HG02759 (cell line): ENCODE measurements at regions not wholly inside any gene's neighbourhood (a gene's known extent, or its start where the extent isn't known, plus 50 kb on each side); places are given as distances from the start of the nearest gene placed in this dataset.

ENCODE experiments used
- ATAC-seq: cut with Tn5 transposase; IDR thresholded peaks from one replicate; pipeline ENCODE4 v1.9.1; 2021; ENCODE audit warnings: mild to moderate bottlenecking, moderate library complexity; ENCODE audit not compliant: unreplicated experiment

DNA sequence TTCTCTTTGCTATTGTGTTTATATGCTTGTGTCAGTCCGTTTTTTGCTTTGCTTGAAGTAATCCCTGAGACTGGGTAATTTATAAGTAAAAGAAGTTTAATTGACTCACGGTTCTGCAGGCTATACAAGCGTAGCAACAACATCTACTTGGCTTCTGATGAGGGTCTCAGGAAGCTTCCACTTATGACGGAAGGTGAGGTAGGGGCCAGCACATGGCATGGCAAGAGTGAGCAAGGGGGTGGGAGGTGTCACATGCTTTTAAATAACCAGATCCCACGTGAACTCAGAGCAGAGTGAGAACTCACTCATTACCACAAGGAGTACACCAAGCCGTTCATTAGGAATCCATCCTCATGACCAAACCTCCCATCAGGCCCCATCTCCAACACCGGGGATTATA, 540.3 kb downstream of the TDRD15 start:
- ATAC-seq = no peak

DNA sequence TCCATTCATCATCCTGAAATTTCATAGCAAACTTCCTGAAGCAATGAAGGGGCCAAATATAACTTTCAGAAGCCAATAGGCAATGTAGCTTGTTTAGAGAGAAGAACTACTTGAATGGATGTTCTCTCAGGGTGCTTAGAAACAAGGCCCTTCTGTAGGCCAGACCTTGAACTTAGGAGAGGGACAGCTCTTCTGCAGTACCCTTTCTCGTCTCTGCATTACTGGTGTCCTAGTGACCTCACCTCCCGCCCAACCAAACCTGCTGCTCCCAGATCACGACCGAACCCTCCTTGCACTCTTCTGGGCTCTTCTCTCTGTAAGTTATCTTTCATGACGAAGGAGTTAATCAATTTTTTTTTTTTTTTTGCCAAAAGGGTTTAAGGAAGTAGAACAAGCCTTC, 543.9 kb downstream of the TDRD15 start:
- ATAC-seq = no peak

DNA sequence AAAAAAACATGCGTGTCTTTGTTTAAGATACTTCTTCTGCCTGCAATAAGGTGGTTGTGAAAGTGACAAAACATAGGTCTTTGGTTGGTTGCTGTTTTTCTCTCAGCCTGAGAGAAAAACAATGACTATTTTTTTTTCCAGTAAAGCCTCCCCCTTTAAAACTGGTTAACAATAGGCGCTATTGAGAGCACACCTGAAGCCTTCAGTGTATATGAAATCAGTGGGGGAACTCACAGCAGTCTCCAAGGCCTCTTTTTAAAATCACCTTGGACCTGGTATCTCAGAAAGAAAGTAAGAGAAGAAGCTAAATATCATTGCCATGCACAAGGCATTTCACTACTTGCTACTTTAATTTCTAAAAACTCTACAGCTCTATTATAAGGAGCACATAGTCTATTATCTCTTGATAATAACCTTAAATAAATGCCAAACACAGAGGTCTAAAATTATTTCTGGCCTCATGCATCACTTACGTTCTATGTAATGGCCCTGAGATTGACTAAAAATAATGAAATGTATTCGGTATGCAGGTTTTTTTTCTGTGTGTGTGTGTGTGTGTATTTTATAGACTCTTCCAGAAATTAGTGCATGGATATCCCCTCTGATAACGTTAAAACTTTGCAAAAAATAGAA, 544.4 kb downstream of the TDRD15 start:
- no peak for ATAC-seq

DNA sequence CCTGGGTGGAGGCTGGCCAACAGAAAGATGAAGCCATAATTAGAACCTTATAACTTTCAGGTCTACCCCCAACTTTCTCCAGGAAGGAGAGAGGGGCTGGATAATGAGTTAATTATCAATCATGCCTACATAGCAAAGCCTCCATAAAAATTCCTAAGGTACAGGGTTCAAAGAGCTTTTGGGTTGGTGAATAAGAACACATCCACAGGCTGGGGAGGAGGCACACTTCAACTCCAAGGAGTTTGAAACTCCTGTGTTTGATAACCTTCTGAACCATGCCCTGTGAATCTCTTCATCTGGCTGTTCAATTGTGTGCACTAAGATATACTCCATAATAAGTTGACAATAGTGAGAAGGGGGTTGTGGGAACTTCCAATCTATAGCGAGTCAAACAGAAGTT, 552.3 kb downstream of the TDRD15 start:
- ATAC-seq = no peak

DNA sequence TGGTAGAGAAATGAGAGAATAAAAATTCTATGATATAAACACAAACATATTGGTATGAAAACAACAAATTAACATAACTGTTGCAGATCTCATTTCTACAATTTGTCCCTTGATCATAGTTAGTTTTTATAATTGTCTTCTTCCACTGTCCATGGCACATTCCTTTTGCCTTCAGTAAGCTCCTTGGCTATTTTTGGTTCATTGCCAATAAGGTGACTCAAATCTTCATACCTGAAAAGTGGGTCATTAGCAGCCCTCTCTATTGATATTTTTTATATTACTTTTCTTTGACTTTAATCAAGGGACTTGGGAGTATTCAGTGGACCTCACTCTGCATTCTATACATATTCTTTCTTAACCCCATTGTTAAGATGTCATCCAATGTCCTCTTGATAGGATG, 552.9 kb downstream of the TDRD15 start:
- ATAC-seq = no peak

DNA sequence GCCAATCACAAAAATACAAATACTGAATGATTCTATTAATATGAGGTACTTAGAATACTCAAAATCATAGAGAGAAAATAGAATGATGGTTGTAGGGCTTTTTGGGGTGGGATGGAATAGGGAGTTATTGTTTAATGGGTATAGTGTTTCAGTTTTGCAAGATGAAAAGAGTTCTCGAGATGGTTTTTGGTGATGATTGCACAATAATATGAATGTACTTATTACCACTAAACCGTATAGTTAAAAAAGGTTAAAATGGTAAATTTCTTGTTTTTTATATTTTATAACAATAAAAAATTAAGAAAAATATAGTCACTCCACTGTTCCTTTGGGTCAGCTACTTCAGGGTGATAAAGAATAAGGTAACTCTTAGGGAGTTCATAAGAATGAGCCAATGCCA, 560.1 kb downstream of the TDRD15 start:
- no peak for ATAC-seq

DNA sequence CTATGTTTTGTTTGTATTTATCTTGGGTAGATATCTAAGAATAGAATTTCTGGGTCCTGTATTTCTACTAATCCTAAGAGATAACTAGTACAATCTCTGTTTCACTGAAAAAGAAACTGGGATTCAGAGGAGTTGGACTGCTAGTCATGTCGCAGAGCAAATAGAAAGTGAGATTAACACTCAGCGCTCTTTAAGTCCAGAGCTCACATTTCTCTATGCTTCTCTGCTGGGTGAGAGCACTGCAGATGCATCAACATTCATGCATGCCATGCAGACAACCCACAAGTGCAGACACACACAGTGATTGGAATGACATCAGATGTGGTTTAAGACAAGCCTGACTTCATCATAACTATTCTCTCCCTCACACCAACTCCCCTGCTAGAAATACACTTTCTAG, 563.8 kb downstream of the TDRD15 start:
- no peak for ATAC-seq

DNA sequence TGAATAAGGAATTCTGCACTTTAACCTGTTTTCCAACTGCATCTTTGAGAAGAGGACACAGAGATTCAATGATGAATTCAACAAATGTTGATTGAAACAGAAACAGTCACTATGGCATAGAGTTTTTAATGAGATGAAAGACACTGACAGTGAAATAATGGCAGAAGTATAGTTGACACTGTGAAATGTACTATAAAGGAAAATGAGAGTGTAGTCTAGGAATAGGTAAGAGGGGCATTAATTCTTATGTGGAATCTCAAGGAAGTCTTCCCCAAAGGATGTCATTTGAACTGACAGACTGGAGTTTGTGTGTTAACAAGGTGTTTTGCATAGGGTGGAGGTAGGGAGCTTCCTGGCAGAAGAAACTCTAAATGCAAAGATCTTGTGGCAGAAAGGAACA, 566.2 kb downstream of the TDRD15 start:
- ATAC-seq = no peak

DNA sequence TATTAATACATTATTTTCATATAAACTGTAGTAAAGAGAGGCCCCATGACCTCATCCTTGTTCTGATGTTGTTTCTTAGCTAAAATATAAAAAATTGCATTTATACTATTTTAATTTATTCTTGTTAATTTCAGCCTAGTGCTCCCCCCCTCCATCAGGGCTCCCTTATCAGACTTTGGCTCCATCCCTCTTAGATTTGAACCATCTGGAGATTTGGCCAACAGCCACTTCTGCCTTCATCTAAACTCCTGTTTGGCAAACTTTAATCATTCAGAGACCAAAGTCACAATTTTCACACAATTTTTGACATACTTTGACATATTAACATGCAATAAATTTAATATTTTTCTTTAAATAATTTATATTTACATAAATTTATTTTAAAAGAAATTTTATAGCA, 569.3 kb downstream of the TDRD15 start:
- ATAC-seq = no peak

DNA sequence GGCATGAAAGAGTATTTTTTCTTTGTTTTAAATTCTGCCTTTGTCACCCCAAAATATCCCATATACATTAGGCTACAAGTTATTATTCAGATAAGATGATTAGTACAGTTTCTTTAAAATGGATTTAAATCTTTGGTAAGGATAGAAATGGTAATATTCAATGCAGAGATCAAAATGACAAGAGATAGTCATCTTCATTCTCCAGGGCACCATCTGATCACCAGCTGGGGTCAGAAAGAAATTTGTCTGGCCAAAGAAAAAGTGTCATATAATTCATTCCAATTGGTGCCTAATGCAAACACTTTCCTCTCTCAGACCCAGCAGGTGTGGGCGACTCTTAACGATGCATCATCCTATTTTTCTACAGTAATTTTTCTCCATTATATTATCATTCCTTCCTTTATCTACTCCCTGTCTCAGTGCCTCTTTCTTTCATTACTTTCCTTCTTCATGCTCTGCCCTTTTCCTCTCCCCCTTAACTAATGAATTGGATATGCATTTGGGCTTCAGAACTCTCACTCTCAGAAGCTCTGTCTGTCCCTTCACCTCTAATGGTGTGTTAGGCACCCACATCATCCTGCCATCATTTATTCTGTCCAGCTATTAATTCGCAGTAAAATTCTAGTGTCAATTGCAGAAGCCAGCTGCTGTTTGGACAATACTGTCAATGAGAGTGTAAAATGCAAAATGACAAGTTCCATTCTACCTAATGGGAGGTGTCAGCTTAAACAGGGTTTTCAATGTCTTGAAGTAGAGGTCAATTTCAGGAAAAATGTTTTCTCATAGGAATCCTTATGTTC, 570.5 kb downstream of the TDRD15 start:
- ATAC-seq = no peak

DNA sequence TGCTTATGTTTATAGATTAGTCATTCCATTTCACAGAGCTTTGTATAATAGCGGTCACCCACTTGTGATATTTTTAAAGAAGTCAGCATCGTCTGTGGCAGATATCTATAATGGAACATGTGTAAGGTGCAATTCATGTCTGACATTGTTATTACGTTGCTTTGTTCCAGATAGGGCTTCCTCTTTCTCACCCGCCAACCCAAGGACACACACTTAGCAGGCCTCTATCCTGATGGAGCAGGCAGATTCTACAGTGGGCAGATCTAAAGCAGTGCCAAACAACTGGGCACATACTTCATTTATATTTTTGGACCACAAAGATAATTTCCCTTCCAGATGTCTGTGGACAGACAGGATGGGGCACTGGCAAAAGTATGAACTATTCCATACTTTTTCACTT, 573.1 kb downstream of the TDRD15 start:
- ATAC-seq = no peak

DNA sequence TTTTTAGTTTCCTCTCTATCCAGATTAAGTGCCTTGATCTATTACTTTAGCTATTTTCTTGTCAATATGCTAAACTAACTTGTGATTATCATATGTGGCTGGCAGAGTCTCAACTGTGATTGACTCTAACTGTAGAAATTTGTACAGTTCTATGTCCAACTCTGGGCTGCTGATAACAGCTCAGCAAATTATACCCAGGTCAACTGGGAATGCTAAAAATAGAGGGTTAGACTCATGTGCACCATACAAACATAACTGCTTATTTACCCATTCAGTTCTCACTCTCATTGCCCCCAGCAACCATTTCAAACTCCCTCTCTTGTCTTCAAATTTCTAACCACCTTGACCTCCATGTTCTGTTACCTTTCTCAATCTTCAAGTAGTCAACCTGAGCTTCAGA, 576.9 kb downstream of the TDRD15 start:
- ATAC-seq = no peak

DNA sequence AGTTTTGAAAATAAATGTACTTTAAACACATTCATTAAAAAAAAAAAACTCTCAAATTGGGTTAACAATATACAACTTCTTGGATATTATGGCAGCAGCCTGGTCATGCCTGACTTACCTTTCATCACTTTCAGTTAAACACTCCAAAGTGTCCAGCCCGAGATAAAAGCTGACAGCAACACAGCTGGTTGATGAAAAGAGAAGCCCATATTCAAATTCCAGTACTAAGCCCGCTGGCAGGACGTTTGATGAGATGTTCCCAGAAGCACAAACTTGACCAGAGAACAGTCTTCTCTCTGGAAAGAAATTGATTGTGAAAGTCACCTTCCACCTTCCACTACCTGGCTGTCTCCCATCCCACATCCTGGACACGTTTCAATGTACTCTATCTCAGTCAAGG, 586.3 kb downstream of the TDRD15 start:
- ATAC-seq = no peak

DNA sequence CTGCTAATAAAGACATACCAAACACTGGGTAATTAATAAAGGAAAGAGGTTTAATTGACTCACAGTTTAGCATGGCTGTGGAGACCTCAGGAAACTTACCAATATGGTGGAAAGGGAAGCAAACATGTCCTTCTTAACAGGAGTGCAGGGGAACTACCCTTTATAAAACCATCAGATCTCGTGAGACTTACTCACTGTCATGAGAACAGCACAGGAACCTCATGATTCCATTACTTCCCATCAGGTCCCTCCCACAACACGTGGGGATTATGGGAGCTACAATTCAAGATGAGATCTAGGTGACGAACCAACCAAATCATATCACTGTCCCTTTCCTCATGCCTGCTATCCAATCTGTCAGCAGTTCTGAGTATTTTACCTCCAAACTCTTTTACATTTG, 586.7 kb downstream of the TDRD15 start:
- no peak for ATAC-seq

DNA sequence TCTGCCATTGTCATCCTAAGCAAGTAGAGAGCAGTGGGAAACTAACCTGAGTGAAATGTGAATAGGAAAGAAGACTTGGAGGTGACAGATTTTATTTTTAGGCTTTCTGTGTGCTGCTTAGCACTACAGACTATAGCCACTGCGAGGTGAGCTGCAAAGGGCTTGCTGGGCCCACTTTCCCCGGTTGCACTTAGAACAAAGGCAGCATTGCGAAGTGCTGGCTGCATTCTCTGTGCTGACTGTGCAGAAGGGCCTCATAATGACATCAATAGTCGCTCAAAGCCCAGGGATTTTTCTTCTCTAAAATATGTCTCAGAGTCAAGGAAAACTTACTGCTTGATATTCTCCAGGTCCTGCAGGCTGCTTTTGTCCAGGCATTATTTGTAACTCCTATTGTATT, 592.1 kb downstream of the TDRD15 start:
- no peak for ATAC-seq

DNA sequence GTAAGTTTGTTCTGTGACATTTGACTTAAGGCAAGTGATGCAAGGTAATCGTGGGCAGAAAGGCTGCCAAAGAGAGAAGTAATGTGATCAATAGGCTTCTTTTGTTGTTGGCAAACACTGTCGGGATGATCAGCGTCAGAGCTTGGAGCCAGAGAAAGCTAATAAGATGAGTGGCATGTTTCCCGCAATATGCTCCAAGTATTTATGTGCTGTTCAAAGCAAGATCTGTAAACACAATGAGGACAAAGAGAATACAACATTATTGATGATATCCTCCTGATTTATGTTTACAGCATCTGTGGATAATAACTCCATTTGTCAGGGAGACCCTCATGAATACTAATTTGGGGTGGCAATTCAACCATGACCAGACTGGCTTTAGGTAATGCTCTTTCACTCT, 603.3 kb downstream of the TDRD15 start:
- no peak for ATAC-seq

DNA sequence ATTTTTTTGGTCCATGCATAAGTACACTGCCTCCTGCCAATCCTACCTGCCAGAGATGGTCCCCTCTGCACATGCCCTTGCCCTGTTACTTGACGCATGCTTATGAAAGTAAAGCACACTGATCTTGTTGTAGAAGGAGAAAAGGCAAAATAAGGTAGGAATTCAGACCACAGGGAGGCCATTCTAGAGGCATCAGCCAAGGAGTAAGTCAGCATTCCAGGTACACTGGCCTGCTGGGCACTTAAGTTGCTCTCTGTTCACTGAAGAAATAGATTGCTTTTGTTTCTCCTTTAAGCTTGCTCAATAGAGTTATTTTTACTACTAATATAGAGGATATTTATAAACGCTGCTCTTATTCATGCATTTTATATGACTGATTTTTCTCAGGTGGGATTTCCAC, 604.4 kb downstream of the TDRD15 start:
- no peak for ATAC-seq

DNA sequence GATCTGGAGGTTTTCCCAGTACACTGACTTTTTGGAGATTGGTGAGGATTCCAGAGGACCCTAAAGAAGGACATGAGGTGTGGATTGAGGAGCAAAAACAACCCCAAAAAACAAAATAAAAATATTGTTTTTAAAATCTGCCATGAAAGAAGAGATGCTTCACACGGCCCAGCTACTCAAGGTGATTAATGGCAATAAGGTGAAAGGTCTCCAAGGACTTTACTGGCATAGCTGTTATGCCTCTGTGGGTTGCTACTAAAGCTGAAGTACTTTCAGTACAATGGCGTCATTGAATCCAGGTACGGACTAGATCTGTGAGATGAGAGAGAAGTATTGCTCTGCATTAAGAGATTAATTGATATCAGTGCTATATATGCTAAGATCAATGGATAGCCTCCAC, 606.4 kb downstream of the TDRD15 start:
- no peak for ATAC-seq

DNA sequence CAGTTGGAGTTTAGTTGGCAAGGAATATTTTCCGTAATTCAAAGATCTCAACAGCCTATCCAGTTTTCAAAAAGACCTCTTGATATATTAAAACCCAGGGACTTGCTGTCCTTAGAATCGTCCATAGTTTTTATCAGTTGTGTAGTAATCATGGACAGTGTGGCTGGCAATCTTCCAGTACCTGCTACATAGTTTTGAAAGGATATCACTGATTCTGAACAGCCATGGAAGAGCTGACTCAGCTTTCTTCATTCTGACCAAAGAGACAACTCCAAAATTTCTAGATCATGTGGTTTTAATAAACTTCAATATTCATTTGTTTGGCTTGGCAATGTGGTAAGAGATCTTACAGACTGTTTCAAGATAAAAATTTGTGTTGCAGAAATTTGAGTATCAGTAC, 616.7 kb downstream of the TDRD15 start:
- no peak for ATAC-seq

DNA sequence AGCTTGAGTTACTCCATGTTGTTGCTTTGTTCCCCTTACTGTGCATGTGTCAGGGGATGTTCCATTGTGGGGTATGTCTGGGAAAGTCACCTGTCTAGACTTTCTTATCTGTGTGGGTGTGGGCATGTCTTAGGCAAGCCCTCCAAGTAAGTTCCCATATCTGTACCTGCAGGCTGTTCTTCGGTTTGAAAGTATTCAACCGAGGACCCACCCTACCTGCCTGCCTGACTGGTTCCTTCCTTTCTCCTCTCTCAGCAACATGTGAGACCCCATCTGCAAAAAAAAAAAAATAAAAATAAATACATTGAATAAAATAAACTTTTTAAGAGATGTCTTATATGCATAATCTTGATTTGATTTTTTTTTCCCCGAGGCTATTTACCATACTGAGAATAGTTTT, 622.7 kb downstream of the TDRD15 start:
- no peak for ATAC-seq

DNA sequence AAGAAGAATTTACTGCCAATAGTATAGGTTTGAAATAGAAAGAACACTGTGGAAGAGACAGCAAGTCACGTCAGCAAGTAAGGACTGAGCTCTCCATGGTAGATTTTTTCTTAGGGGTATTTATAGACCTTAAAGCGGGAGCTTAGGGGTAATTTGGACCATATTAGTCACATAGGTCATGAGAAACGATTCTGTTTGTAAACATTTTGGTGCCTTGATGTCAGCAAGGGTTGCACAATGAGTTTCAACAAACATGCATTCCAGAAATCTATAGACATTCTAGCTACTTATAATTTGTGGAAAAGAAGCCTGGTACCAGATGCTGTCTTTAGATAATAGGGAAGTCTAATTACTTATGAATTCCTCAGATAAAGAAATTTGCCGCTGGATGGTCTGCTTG, 624.7 kb downstream of the TDRD15 start:
- ATAC-seq = no peak

DNA sequence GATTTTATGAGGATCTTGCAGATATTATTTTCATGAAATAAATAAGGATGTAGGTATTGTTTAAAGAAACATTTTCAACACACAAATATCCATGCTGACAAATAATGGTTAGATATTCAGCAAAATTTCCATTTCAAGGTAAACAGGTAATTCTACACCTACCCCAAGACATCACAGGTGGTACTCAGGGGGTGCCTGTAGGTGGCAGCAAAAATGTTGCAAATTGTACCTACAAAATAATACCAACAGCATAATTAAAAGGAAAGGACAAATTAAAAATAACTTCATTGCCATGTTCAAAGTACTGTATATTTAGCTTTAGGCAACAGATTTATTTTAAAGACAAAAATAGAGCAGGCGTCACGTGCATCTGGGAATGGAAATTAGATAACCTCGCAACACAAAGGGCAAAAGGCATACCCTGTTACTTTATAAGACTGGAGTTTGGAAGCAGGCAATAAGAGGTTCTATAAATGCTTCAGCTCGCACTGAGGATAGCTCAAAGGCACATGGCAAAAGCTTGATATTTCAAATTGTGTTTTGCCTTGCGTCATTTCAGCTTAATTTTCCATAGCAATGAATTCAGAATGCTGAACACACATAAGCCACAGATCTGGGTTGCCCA, 630.5 kb downstream of the TDRD15 start:
- no peak for ATAC-seq
